NT2/D1 (cell line): ENCODE measurements at regions not wholly inside any gene's neighbourhood (a gene's known extent, or its start where the extent isn't known, plus 50 kb on each side); places are given as distances from the start of the nearest gene placed in this dataset.

Source experiments
- DNase-seq: peaks from one replicate; pipeline ENCODE4 v3.0.0-alpha.2; 2011; ENCODE audit warnings: low read depth, low spot score
- H3K27me3 ChIP-seq: 2 replicates; pipeline ENCODE4 v1.6.0; 2011; ENCODE audit warnings: mild to moderate bottlenecking; ENCODE audit not compliant: insufficient read length, insufficient read depth
- H3K36me3 ChIP-seq: 2 replicates; pipeline ENCODE4 v1.6.1; 2011; ENCODE audit warnings: mild to moderate bottlenecking, low read length, mixed read lengths; ENCODE audit not compliant: insufficient read depth, insufficient read length
- H3K4me1 ChIP-seq: 2 replicates; pipeline ENCODE4 v1.5.1; 2011; ENCODE audit not compliant: insufficient read depth, insufficient read length
- H3K4me3 ChIP-seq: 2 replicates; pipeline ENCODE4 v1.5.1; 2011; ENCODE audit warnings: low read depth; ENCODE audit not compliant: insufficient read length
- H3K9ac ChIP-seq: 2 replicates; pipeline ENCODE4 v1.6.0; 2011; ENCODE audit warnings: low read depth; ENCODE audit not compliant: insufficient read length
- H3K9me3 ChIP-seq: 2 replicates; pipeline ENCODE4 v1.5.1; 2011; ENCODE audit warnings: mild to moderate bottlenecking, low read length; ENCODE audit not compliant: insufficient read depth
- SUZ12 ChIP-seq: IDR thresholded peaks from 2 replicates; pipeline ENCODE4 v1.6.1; 2011; ENCODE audit not compliant: insufficient read length, insufficient read depth; ENCODE audit errors: extremely low read depth
- YY1 ChIP-seq: IDR thresholded peaks from 2 replicates; pipeline ENCODE4 v1.6.1; 2011; ENCODE audit not compliant: insufficient read length, insufficient read depth
- ZNF274 ChIP-seq: IDR thresholded peaks from 2 replicates; pipeline ENCODE4 v1.6.1; 2011; ENCODE audit warnings: mild to moderate bottlenecking, low read depth, low read length

DNA sequence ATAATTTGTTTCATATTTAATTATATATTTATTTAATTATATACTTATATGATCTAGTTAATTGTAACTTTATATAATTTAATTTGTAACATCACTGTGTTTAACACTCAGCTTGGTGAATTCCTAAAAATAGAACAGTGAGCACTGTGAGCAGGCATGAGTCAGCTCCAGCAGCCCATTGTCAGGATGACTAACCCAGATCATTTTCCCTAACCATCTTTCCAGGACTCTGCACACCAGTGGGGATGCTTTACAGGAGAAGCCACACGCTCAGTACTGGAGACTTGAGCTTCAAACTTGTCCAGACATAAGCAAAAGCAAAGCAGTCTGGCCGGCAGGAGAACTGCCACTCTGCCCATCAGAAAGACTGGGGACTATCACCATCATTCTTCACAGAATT lies 446.2 kb upstream of the TRPC7 start:
- no peak for DNase-seq
- no peak for TF ChIP-seq YY1
- no peak for TF ChIP-seq SUZ12
- TF ChIP-seq ZNF274, result no peak

DNA sequence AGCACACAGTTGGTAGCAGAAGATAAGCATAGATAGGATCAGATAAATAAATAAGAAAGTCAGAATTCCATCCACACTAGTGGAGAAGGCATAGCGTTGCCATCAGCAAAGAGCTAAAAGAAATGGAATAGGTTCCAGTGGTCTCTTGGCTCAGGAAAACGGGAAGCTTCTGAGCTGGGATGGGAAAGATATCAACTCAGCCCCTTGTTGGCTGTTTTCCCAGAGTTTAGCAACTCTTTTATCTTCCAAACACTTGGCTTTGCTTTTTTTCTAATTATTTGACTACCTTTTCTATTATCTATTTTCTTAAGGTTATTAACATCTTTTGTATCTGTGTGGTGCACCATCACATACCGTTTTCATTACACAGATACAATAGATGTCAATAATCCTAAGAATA lies 445.7 kb upstream of the TRPC7 start:
- Histone ChIP-seq H3K4me3 (no peak overlapping the region), H3K9ac (no peak overlapping the region), H3K27me3 (no peaks in the 10 kb centered on the region), H3K36me3 (no peaks in the 10 kb centered on the region), H3K9me3 (no peaks in the 10 kb centered on the region), H3K4me1 (no peaks in the 10 kb centered on the region)
- no peak for DNase-seq
- no peak for TF ChIP-seq ZNF274
- TF ChIP-seq YY1, result no peak
- TF ChIP-seq SUZ12, result no peak

More for the DNA sequence above, 446.2 kb upstream of the TRPC7 start:
- Histone ChIP-seq H3K4me1 (no peaks in the 10 kb centered on the region), H3K9ac (no peak overlapping the region), H3K4me3 (no peak overlapping the region), H3K36me3 (no peaks in the 10 kb centered on the region), H3K9me3 (no peaks in the 10 kb centered on the region), H3K27me3 (no peaks in the 10 kb centered on the region)

DNA sequence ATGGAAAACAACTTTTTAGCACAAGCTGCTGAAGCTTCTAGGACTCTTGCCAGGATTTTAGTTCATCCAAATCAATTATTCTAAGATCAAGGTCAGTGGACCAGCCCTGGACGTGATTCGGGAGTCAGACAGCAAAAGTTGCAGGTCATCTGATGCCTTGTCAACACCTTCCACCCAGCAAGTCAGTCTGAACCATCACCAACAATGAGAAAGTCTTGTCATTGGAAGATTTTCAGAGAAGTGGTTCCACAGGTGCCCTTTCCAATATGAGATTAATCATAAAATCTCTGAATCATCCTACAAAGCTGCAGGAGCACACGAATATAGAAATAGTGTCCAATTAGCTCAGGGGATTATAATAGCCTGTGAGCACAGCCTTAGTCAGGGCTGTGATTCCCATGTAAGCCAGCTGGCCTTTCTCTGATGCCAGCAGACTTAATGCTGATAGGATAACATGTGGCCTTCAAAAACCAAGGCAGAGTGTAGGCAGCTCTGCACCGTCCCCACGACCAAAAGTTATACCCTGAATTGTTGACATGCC lies 445.0 kb upstream of the TRPC7 start:
- DNase-seq, result no peak
- Histone ChIP-seq H3K9me3 (no peaks in the 10 kb centered on the region), H3K4me3 (no peak overlapping the region), H3K36me3 (no peaks in the 10 kb centered on the region), H3K27me3 (no peaks in the 10 kb centered on the region), H3K9ac (no peak overlapping the region), H3K4me1 (no peaks in the 10 kb centered on the region)
- TF ChIP-seq ZNF274 (no peak), SUZ12 (no peak), YY1 (no peak)

DNA sequence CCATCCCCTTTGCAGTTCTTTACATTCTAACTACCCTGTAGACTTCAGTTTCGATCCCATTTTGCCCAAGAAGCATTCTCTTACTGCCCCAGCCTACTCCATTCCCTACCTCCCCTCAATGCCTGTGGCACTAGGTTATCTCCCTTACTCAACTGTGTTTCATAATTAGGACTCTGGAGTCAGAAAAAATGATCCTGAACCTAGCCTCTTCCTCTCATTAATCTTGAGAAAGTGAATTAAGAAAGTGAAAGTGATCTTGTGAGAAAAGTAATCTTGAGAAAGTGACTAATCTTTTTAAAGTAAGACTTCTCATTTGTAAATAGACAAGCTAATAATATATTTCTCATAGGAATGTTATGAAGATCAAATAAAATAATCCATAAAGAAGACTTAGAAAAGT lies 444.0 kb upstream of the TRPC7 start:
- H3K27me3 ChIP-seq, result no peaks in the 10 kb centered on the region
- no peaks in the 10 kb centered on the region for H3K4me1 ChIP-seq
- no peaks in the 10 kb centered on the region for H3K36me3 ChIP-seq
- no peak for DNase-seq
- no peaks in the 10 kb centered on the region for H3K9me3 ChIP-seq
- H3K4me3 ChIP-seq, result no peak overlapping the region
- TF ChIP-seq ZNF274, result no peak
- TF ChIP-seq YY1, result no peak
- no peak for TF ChIP-seq SUZ12
- H3K9ac ChIP-seq, result no peak overlapping the region

DNA sequence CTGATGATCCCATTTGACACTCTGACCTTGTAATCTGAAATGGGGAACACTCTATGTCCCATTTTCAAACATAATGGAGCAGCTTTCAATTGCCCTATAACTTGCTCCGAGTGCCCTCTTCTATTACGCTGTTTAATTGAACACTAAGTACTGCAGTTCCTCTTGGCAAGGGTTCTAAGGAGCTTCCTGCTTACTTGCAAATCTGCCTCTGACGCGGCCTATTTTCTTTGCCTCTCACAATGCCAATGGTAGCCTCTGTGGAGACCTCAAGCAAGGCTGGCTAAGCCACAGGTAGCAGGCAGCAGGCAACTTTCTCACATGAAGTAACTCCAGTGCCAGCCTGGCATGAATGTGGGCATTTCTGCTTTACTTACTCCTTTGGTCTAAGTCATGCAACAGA lies 443.4 kb upstream of the TRPC7 start:
- Histone ChIP-seq H3K4me3 (no peak overlapping the region), H3K9ac (no peak overlapping the region)

DNA sequence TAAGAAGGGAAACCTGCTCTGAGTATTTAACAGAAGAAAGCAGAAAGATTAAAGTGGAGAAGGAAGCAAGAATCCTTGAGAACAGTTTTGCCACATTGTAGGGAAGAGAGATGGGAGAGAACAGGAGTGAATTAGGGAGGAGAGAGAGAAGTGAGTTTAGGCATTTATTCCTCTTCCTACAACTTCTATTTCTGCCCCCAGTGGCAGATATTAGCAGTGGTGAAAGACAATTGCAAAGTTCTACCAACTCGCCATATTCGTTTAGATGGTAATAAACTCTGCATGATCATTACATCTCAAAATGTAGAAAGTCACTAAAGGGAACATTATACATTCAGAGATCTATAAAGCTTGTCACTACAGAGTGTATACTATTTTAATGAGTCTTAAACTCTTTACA lies 440.1 kb upstream of the TRPC7 start:
- DNase-seq, result no peak
- H3K27me3 ChIP-seq, result no peaks in the 10 kb centered on the region
- TF ChIP-seq SUZ12 (no peak), YY1 (no peak), ZNF274 (no peak)
- H3K36me3 ChIP-seq, result no peaks in the 10 kb centered on the region
- no peak overlapping the region for H3K4me3 ChIP-seq
- H3K9me3 ChIP-seq, result no peaks in the 10 kb centered on the region
- no peak overlapping the region for H3K9ac ChIP-seq
- no peaks in the 10 kb centered on the region for H3K4me1 ChIP-seq

More for the DNA sequence above, 443.4 kb upstream of the TRPC7 start:
- DNase-seq, result no peak
- Histone ChIP-seq H3K4me1 (no peaks in the 10 kb centered on the region), H3K27me3 (no peaks in the 10 kb centered on the region), H3K36me3 (no peaks in the 10 kb centered on the region), H3K9me3 (no peaks in the 10 kb centered on the region)
- TF ChIP-seq YY1 (no peak), ZNF274 (no peak), SUZ12 (no peak)

DNA sequence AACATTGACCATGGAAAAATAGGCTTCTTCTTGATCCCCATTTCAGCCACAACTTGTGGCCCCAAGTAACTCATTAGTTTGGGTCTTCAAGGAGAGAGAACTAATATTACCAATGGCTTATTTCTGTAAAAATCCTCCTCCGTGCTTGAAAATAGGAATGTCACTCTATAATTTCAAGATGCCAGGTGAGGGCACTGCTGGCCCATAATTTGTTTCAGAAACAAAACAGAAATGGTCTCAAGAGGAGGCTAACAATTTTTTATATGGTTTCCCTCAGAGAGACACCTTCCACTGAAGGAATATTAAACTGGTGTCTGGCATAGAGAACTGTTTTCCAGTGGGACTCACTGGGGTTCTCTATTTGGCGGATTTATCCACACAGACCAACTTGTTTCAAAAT lies 437.0 kb upstream of the TRPC7 start:
- H3K9me3 ChIP-seq, result no peaks in the 10 kb centered on the region
- no peak overlapping the region for H3K9ac ChIP-seq
- no peaks in the 10 kb centered on the region for H3K36me3 ChIP-seq
- no peak for TF ChIP-seq ZNF274
- no peak for TF ChIP-seq YY1
- TF ChIP-seq SUZ12, result no peak
- no peaks in the 10 kb centered on the region for H3K4me1 ChIP-seq
- DNase-seq, result peak; percentile 2
- H3K4me3 ChIP-seq, result no peak overlapping the region
- no peaks in the 10 kb centered on the region for H3K27me3 ChIP-seq
